ENCODE measurements at regions not wholly inside any gene's neighbourhood (a gene's known extent, or its start where the extent isn't known, plus 50 kb on each side); places are given as distances from the start of the nearest gene placed in this dataset.

GRCh38 chr7:91645542-91645941, 235.0 kb downstream of the MTERF1 start:
- H3K23ac ChIP-seq (ENCODE audit: low read depth, low read length, poor library complexity), result no peak overlapping the region
- no peak overlapping the region for H4K91ac ChIP-seq (ENCODE audit: low read depth, low read length, poor library complexity)
- H2AFZ ChIP-seq (ENCODE audit: low read length), result no peak overlapping the region
- H2AK5ac ChIP-seq (ENCODE audit: low read depth, low read length), result no peak overlapping the region
- WGBS, 2 donors (ENCODE audit: extremely low coverage in 2 of 2, insufficient read length in 2 of 2, insufficient replicate concordance in 1 of 2), result no CpG with 5 or more reads among the region's 1 CpG
- H3K27me3 ChIP-seq (ENCODE audit: control insufficient read depth in 3 of 3, insufficient read depth in 3 of 3, low read depth in 1 of 3, low read length in 3 of 3), result no peaks in the 10 kb centered on the region
- H2BK12ac ChIP-seq (ENCODE audit: low read length), result no peak overlapping the region
- H3K4me1 ChIP-seq (ENCODE audit: control insufficient read depth in 2 of 2, insufficient read depth in 1 of 2, low read depth in 1 of 2, low read length in 2 of 2), result no peaks in the 10 kb centered on the region
- H2BK15ac ChIP-seq (ENCODE audit: low read length), result no peak overlapping the region
- H3K9me3 ChIP-seq (replicated peaks in 1 of 2; ENCODE audit: control insufficient read depth in 2 of 2, insufficient read depth in 1 of 2, low read depth in 1 of 2, low read length in 2 of 2), result peaks cover 0 to 4% of the 10 kb centered on the region in 2 donors
- DNase-seq (ENCODE audit: low spot score), result no peak
- no peak overlapping the region for H3K14ac ChIP-seq (ENCODE audit: low read length)
- no peak overlapping the region for H3K18ac ChIP-seq (ENCODE audit: low read length)
- H2BK5ac ChIP-seq (ENCODE audit: low read length), result no peak overlapping the region
- H3K79me1 ChIP-seq (ENCODE audit: low read depth, low read length), result no peaks in the 10 kb centered on the region
- no peaks in the 10 kb centered on the region for H3K36me3 ChIP-seq (replicated peaks in 1 of 2; ENCODE audit: control insufficient read depth in 2 of 2, insufficient read depth in 2 of 2, low read length in 2 of 2)
- H3K4me3 ChIP-seq (ENCODE audit: low read length in 2 of 2), result no peak overlapping the region
- H3K27ac ChIP-seq (replicated peaks; ENCODE audit: low read length), result no peak overlapping the region
- H2BK120ac ChIP-seq (ENCODE audit: low read depth, low read length), result no peak overlapping the region
- no peak overlapping the region for H3K4ac ChIP-seq (ENCODE audit: low read length)
- H4K8ac ChIP-seq (ENCODE audit: low read depth, low read length), result no peak overlapping the region
- H3K4me2 ChIP-seq (ENCODE audit: insufficient read depth, low read length, poor library complexity, severe bottlenecking), result no peak overlapping the region
- H3K9ac ChIP-seq (ENCODE audit: low read depth, low read length, poor library complexity), result no peak overlapping the region

- Histone ChIP-seq H3K4ac (ENCODE audit: low read length) (no peak overlapping the region), H3K9me3 (replicated peaks in 1 of 2; ENCODE audit: control insufficient read depth in 2 of 2, insufficient read depth in 1 of 2, low read depth in 1 of 2, low read length in 2 of 2) (no peaks in the 10 kb centered on the region), H4K8ac (ENCODE audit: low read depth, low read length) (no peak overlapping the region), H3K14ac (ENCODE audit: low read length) (no peak overlapping the region), H3K79me1 (ENCODE audit: low read depth, low read length) (no peaks in the 10 kb centered on the region), H2BK15ac (ENCODE audit: low read length) (no peak overlapping the region), H2AFZ (ENCODE audit: low read length) (no peak overlapping the region), H3K4me3 (ENCODE audit: low read length in 2 of 2) (no peak overlapping the region), H2BK120ac (ENCODE audit: low read depth, low read length) (no peak overlapping the region), H3K23ac (ENCODE audit: low read depth, low read length, poor library complexity) (no peak overlapping the region), H2BK5ac (ENCODE audit: low read length) (no peak overlapping the region), H3K9ac (ENCODE audit: low read depth, low read length, poor library complexity) (no peak overlapping the region), H3K27ac (replicated peaks; ENCODE audit: low read length) (no peak overlapping the region), H4K91ac (ENCODE audit: low read depth, low read length, poor library complexity) (no peak overlapping the region), H2AK5ac (ENCODE audit: low read depth, low read length) (no peak overlapping the region), H3K18ac (ENCODE audit: low read length) (peak overlapping the region; percentile 11), H3K4me2 (ENCODE audit: insufficient read depth, low read length, poor library complexity, severe bottlenecking) (no peak overlapping the region), H2BK12ac (ENCODE audit: low read length) (no peak overlapping the region), H3K27me3 (ENCODE audit: control insufficient read depth in 3 of 3, insufficient read depth in 3 of 3, low read depth in 1 of 3, low read length in 3 of 3) (no peaks in the 10 kb centered on the region), H3K4me1 (ENCODE audit: control insufficient read depth in 2 of 2, insufficient read depth in 1 of 2, low read depth in 1 of 2, low read length in 2 of 2) (peaks cover 0 to 7% of the 10 kb centered on the region in 2 donors), H3K36me3 (replicated peaks in 1 of 2; ENCODE audit: control insufficient read depth in 2 of 2, insufficient read depth in 2 of 2, low read length in 2 of 2) (no peaks in the 10 kb centered on the region)
- WGBS, 2 donors (ENCODE audit: extremely low coverage in 2 of 2, insufficient read length in 2 of 2, insufficient replicate concordance in 1 of 2), result no CpG with 5 or more reads among the region's 1 CpG
- no peak for DNase-seq (ENCODE audit: low spot score)
These were observed 228.5 kb downstream of the MTERF1 start for GRCh38 chr7:91651986-91652385.

- no peak overlapping the region for H4K8ac ChIP-seq (ENCODE audit: low read depth, low read length)
- no peak overlapping the region for H2BK5ac ChIP-seq (ENCODE audit: low read length)
- H3K27me3 ChIP-seq (ENCODE audit: control insufficient read depth in 3 of 3, insufficient read depth in 3 of 3, low read depth in 1 of 3, low read length in 3 of 3), result no peaks in the 10 kb centered on the region
- H2AK5ac ChIP-seq (ENCODE audit: low read depth, low read length), result no peak overlapping the region
- no peak overlapping the region for H3K9ac ChIP-seq (ENCODE audit: low read depth, low read length, poor library complexity)
- H3K4ac ChIP-seq (ENCODE audit: low read length), result no peak overlapping the region
- peaks cover 3 to 9% of the 10 kb centered on the region in 2 donors for H3K4me1 ChIP-seq (ENCODE audit: control insufficient read depth in 2 of 2, insufficient read depth in 1 of 2, low read depth in 1 of 2, low read length in 2 of 2)
- H3K14ac ChIP-seq (ENCODE audit: low read length), result no peak overlapping the region
- no peak overlapping the region for H3K18ac ChIP-seq (ENCODE audit: low read length)
- no peak overlapping the region for H2AFZ ChIP-seq (ENCODE audit: low read length)
- H3K23ac ChIP-seq (ENCODE audit: low read depth, low read length, poor library complexity), result no peak overlapping the region
- H3K4me2 ChIP-seq (ENCODE audit: insufficient read depth, low read length, poor library complexity, severe bottlenecking), result no peak overlapping the region
- no peak overlapping the region for H2BK12ac ChIP-seq (ENCODE audit: low read length)
- no peaks in the 10 kb centered on the region for H3K79me1 ChIP-seq (ENCODE audit: low read depth, low read length)
- no peak overlapping the region for H3K4me3 ChIP-seq (ENCODE audit: low read length in 2 of 2)
- no peaks in the 10 kb centered on the region for H3K9me3 ChIP-seq (replicated peaks in 1 of 2; ENCODE audit: control insufficient read depth in 2 of 2, insufficient read depth in 1 of 2, low read depth in 1 of 2, low read length in 2 of 2)
- DNase-seq (ENCODE audit: low spot score), result no peak
- H2BK120ac ChIP-seq (ENCODE audit: low read depth, low read length), result no peak overlapping the region
- no peak overlapping the region for H3K27ac ChIP-seq (replicated peaks; ENCODE audit: low read length)
- H3K36me3 ChIP-seq (replicated peaks in 1 of 2; ENCODE audit: control insufficient read depth in 2 of 2, insufficient read depth in 2 of 2, low read length in 2 of 2), result no peaks in the 10 kb centered on the region
- no peak overlapping the region for H4K91ac ChIP-seq (ENCODE audit: low read depth, low read length, poor library complexity)
- H2BK15ac ChIP-seq (ENCODE audit: low read length), result no peak overlapping the region
These were observed 227.2 kb downstream of the MTERF1 start for GRCh38 chr7:91653286-91653685.

GRCh38 chr7:91655656-91656055, 224.8 kb downstream of the MTERF1 start:
- no peak for DNase-seq (ENCODE audit: low spot score)
- Histone ChIP-seq H2AK5ac (ENCODE audit: low read depth, low read length) (no peak overlapping the region), H3K79me1 (ENCODE audit: low read depth, low read length) (no peaks in the 10 kb centered on the region), H3K36me3 (replicated peaks in 1 of 2; ENCODE audit: control insufficient read depth in 2 of 2, insufficient read depth in 2 of 2, low read length in 2 of 2) (no peaks in the 10 kb centered on the region), H3K23ac (ENCODE audit: low read depth, low read length, poor library complexity) (no peak overlapping the region), H3K9me3 (replicated peaks in 1 of 2; ENCODE audit: control insufficient read depth in 2 of 2, insufficient read depth in 1 of 2, low read depth in 1 of 2, low read length in 2 of 2) (no peaks in the 10 kb centered on the region), H2BK5ac (ENCODE audit: low read length) (no peak overlapping the region), H3K9ac (ENCODE audit: low read depth, low read length, poor library complexity) (no peak overlapping the region), H2BK120ac (ENCODE audit: low read depth, low read length) (no peak overlapping the region), H2BK12ac (ENCODE audit: low read length) (no peak overlapping the region), H4K91ac (ENCODE audit: low read depth, low read length, poor library complexity) (no peak overlapping the region), H3K4me2 (ENCODE audit: insufficient read depth, low read length, poor library complexity, severe bottlenecking) (no peak overlapping the region), H2BK15ac (ENCODE audit: low read length) (no peak overlapping the region), H2AFZ (ENCODE audit: low read length) (no peak overlapping the region), H3K27me3 (ENCODE audit: control insufficient read depth in 3 of 3, insufficient read depth in 3 of 3, low read depth in 1 of 3, low read length in 3 of 3) (no peaks in the 10 kb centered on the region), H3K4me3 (ENCODE audit: low read length in 2 of 2) (no peak overlapping the region), H3K14ac (ENCODE audit: low read length) (no peak overlapping the region), H3K27ac (replicated peaks; ENCODE audit: low read length) (no peak overlapping the region), H3K4ac (ENCODE audit: low read length) (no peak overlapping the region), H4K8ac (ENCODE audit: low read depth, low read length) (no peak overlapping the region), H3K18ac (ENCODE audit: low read length) (no peak overlapping the region), H3K4me1 (ENCODE audit: control insufficient read depth in 2 of 2, insufficient read depth in 1 of 2, low read depth in 1 of 2, low read length in 2 of 2) (peaks cover 3 to 9% of the 10 kb centered on the region in 2 donors)
